ENCODE measurements at regions not wholly inside any gene's neighbourhood (a gene's known extent, or its start where the extent isn't known, plus 50 kb on each side); places are given as distances from the start of the nearest gene placed in this dataset.

- TF ChIP-seq, protein P1, sequence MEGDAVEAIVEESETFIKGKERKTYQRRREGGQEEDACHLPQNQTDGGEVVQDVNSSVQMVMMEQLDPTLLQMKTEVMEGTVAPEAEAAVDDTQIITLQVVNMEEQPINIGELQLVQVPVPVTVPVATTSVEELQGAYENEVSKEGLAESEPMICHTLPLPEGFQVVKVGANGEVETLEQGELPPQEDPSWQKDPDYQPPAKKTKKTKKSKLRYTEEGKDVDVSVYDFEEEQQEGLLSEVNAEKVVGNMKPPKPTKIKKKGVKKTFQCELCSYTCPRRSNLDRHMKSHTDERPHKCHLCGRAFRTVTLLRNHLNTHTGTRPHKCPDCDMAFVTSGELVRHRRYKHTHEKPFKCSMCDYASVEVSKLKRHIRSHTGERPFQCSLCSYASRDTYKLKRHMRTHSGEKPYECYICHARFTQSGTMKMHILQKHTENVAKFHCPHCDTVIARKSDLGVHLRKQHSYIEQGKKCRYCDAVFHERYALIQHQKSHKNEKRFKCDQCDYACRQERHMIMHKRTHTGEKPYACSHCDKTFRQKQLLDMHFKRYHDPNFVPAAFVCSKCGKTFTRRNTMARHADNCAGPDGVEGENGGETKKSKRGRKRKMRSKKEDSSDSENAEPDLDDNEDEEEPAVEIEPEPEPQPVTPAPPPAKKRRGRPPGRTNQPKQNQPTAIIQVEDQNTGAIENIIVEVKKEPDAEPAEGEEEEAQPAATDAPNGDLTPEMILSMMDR (conservative IDR thresholded peaks at IDR 0.05; ENCODE audit: low read depth, low read length): no peak
- no peak overlapping the region for H3K4me3 ChIP-seq (ENCODE audit: low read depth, low read length)
- no peak for DNase-seq (ENCODE audit: low read depth)
These were observed 196.7 kb upstream of the KLF14 start for GRCh38 chr7:130930681-130931080.

DNA sequence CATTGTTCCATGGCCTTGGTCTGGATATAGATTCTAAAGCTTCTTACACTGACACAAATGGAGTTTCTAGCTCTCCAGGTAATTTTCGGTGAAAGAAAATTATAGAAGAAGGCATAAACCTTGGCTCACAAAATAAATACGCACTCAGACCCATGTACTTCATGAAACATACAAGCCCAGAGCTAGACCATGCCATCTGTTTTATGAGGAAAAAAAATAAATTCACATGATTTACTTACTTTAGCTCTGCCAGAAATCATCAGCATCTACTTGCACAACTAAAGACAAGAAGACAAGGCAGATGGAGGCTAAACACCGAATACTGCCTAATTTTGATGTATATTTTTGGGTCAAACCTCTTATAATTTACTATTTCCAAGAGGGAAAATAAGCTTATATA lies 197.4 kb upstream of the KLF14 start:
- no peak overlapping the region for H3K4me3 ChIP-seq (ENCODE audit: low read depth, low read length)
- TF ChIP-seq, protein P1 (conservative IDR thresholded peaks at IDR 0.05; ENCODE audit: low read depth, low read length): no peak
- DNase-seq (ENCODE audit: low read depth): no peak

- no peak for DNase-seq (ENCODE audit: low read depth)
- TF ChIP-seq, protein P1 (conservative IDR thresholded peaks at IDR 0.05; ENCODE audit: low read depth, low read length): no peak
- no peak overlapping the region for H3K4me3 ChIP-seq (ENCODE audit: low read depth, low read length)
These were observed 198.1 kb upstream of the KLF14 start for GRCh38 chr7:130932088-130932487.

DNA sequence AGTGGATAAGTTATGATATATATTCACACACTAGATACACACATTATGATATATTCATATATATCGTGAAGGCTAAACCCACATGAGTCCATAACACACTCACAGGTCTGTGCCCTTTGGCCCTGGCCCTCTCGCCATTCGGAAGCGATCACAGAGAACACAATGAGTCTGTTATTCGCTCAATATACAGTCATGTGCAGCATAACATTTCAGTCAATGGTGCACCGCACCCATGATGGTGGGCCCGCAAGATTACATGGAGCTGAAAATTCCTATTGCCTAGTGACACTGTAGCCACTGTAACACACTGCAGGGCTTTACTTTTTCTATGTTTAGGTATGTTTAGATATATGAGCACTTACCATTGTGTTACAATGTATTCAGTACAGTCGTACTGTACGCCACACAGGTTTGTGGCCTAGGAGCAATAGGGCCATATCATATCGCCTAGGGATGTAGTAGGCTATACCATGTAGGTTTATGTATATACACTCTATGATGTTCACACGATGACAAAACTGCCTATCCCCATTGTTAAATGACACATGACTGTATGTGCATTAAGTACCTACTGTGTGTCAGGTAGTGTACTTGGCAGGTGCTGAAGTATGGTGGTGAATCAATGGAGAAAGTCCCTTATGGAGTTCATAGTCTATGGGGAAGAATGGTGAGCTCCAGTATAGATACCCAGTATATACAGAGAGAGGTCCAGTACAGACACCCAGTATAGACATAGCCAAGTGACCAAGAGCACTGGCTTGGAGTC lies 198.8 kb upstream of the KLF14 start:
- TF ChIP-seq, protein P1 (conservative IDR thresholded peaks at IDR 0.05; ENCODE audit: low read depth, low read length): no peak
- no peak for DNase-seq (ENCODE audit: low read depth)

GRCh38 chr7:130933919-130934318 lies 199.9 kb upstream of the KLF14 start:
- TF ChIP-seq, protein P1 (conservative IDR thresholded peaks at IDR 0.05; ENCODE audit: low read depth, low read length): no peak
- no peak overlapping the region for H3K4me3 ChIP-seq (ENCODE audit: low read depth, low read length)
- DNase-seq (ENCODE audit: low read depth): no peak

More for the DNA sequence above, 198.8 kb upstream of the KLF14 start:
- no peak overlapping the region for H3K4me3 ChIP-seq (ENCODE audit: low read depth, low read length)

DNA sequence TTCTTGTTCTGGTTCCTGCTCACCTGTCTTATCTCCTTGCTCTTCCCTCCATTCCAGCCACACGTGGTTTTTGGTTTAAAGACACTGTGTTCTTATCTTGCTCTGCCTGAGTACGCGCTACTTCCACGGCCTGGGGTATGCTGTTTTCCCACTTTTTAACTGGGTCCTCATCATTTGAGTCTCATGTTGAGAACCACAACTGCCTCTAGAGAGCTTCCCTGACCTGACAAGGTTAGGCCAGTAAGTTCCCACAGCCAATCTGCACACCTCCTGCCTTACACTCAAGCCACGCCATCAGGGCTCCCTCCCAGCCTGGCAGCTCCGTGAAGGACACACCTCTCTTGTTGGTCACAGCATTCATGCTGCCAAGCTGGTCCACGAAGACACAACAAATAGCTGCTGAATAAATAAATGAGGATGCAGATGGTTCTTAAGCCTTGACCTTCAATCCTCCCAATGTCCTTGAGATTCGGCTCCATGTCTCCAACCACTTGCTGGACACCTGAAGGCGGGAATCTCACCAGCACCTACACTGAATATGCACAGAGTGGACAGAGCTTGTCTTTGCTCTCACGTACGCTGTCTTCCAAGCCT lies 201.7 kb upstream of the KLF14 start:
- TF ChIP-seq, protein P1 (conservative IDR thresholded peaks at IDR 0.05; ENCODE audit: low read depth, low read length): no peak
- no peak overlapping the region for H3K4me3 ChIP-seq (ENCODE audit: low read depth, low read length)
- no peak for DNase-seq (ENCODE audit: low read depth)
